ENCODE measurements at regions not wholly inside any gene's neighbourhood (a gene's known extent, or its start where the extent isn't known, plus 50 kb on each side); places are given as distances from the start of the nearest gene placed in this dataset.

GRCh38 chr1:188903241-188903640, 1574.4 kb downstream of the BRINP3 start:
- H3K4me1 ChIP-seq, result no peaks in the 10 kb centered on the region
- POLR2A ChIA-PET, result no interaction called here
- H3K9me3 ChIP-seq, result no peaks in the 10 kb centered on the region
- H3K4me2 ChIP-seq, result no peak overlapping the region
- no peak overlapping the region for H3K4me3 ChIP-seq
- no peak for TF ChIP-seq POLR2AphosphoS2 (conservative IDR thresholded peaks at IDR 0.05; ENCODE audit: low read length)
- TF ChIP-seq REST (IDR thresholded peaks at IDR 0.05), result no peak
- TF ChIP-seq ZC3H11A (IDR thresholded peaks at IDR 0.05), result no peak
- TF ChIP-seq FOSL2 (IDR thresholded peaks at IDR 0.05), result no peak
- TF ChIP-seq FOSL2 (CRISPR knock-in tag; IDR thresholded peaks at IDR 0.05), result no peak
- no peak for TF ChIP-seq HOXA7 (CRISPR knock-in tag; IDR thresholded peaks at IDR 0.05)
- TF ChIP-seq NPAS2 (CRISPR knock-in tag; IDR thresholded peaks at IDR 0.05; ENCODE audit: borderline replicate concordance), result no peak
- no peak for TF ChIP-seq HES2 (IDR thresholded peaks at IDR 0.05)
- TF ChIP-seq E2F6 (IDR thresholded peaks at IDR 0.05; ENCODE audit: borderline replicate concordance, low read depth), result no peak
- TF ChIP-seq JUN (IDR thresholded peaks at IDR 0.05), result no peak
- TF ChIP-seq RARB (CRISPR knock-in tag; IDR thresholded peaks at IDR 0.05), result no peak
- TF ChIP-seq HDAC2 (IDR thresholded peaks at IDR 0.05), result no peak
- no peak for TF ChIP-seq SMC3 (IDR thresholded peaks at IDR 0.05)
- no peak for TF ChIP-seq PHF8 (IDR thresholded peaks at IDR 0.05; ENCODE audit: borderline replicate concordance, low read depth)
- no peak for TF ChIP-seq PBX3 (IDR thresholded peaks at IDR 0.05)
- TF ChIP-seq KDM5A (IDR thresholded peaks at IDR 0.05), result no peak
- no peak for TF ChIP-seq CHD2 (IDR thresholded peaks at IDR 0.05; ENCODE audit: low read length, partially characterized antibody)
- no peak for TF ChIP-seq HOXB5 (CRISPR knock-in tag; IDR thresholded peaks at IDR 0.05)
- no peak for TF ChIP-seq HMGXB4 (CRISPR knock-in tag; IDR thresholded peaks at IDR 0.05; ENCODE audit: borderline replicate concordance)
- no peak for TF ChIP-seq CBX2 (IDR thresholded peaks at IDR 0.05; ENCODE audit: borderline replicate concordance, low read depth)
- no peak for TF ChIP-seq NFE2L2 (conservative IDR thresholded peaks at IDR 0.05; ENCODE audit: low read length)
- no peak overlapping the region for H3K27ac ChIP-seq
- ATAC-seq, result no peak
- no peak for DNase-seq (ENCODE audit: low read depth in 1 of 2, low spot score in 1 of 2)
- no peak for FAIRE-seq
- CTCF ChIA-PET, result no interaction called here

- POLR2A ChIA-PET, result no interaction called here
- no peak for TF ChIP-seq TP53 (CRISPR knock-in tag; IDR thresholded peaks at IDR 0.05)
- TF ChIP-seq EHF (CRISPR knock-in tag; IDR thresholded peaks at IDR 0.05), result no peak
- TF ChIP-seq EHMT2 (IDR thresholded peaks at IDR 0.05; ENCODE audit: low read depth), result no peak
- no peak for TF ChIP-seq HDAC2 (IDR thresholded peaks at IDR 0.05)
- no peak for TF ChIP-seq ELK1 (IDR thresholded peaks at IDR 0.05; ENCODE audit: low read depth, low read length)
- TF ChIP-seq HEYL (CRISPR knock-in tag; IDR thresholded peaks at IDR 0.05), result no peak
- no peak for TF ChIP-seq RCOR1 (IDR thresholded peaks at IDR 0.05; ENCODE audit: low read depth, low read length)
- TF ChIP-seq MYC (IDR thresholded peaks at IDR 0.05; ENCODE audit: borderline replicate concordance, low read length), result no peak
- no peak for TF ChIP-seq RFX5 (IDR thresholded peaks at IDR 0.05)
- TF ChIP-seq SREBF2 (IDR thresholded peaks at IDR 0.05), result no peak
- no peak for TF ChIP-seq HOXB13 (CRISPR knock-in tag; IDR thresholded peaks at IDR 0.05; ENCODE audit: low read depth)
- TF ChIP-seq NR3C1 (IDR thresholded peaks at IDR 0.05), result no peak
- TF ChIP-seq CBX2 (IDR thresholded peaks at IDR 0.05; ENCODE audit: borderline replicate concordance, low read depth), result no peak
- TF ChIP-seq NPAS2 (CRISPR knock-in tag; IDR thresholded peaks at IDR 0.05; ENCODE audit: borderline replicate concordance), result no peak
- TF ChIP-seq RAD21 (conservative IDR thresholded peaks at IDR 0.05 in 1 of 2, IDR thresholded peaks at IDR 0.05 in 1 of 2), result no peak
Measured at GRCh38 chr1:188904201-188904600, 1573.5 kb downstream of the BRINP3 start.

More at GRCh38 chr1:188904201-188904600, 1573.5 kb downstream of the BRINP3 start:
- DNase-seq (ENCODE audit: low read depth in 1 of 2, low spot score in 1 of 2), result peak in 1 of 2 experiments; percentile 11
- H3K4me2 ChIP-seq, result no peak overlapping the region
- no peaks in the 10 kb centered on the region for H3K4me1 ChIP-seq
- CTCF ChIA-PET, result no interaction called here
- 61% methylated on average over 2 of the region's 2 CpGs for WGBS (ENCODE audit: missing lambda C conversion rate)
- H3K4me3 ChIP-seq, result no peak overlapping the region
- no peak overlapping the region for H3K27ac ChIP-seq
- no peaks in the 10 kb centered on the region for H3K9me3 ChIP-seq
- ATAC-seq, result no peak; a peak in 1 of 6 replicates
- no peak for FAIRE-seq

All from A549 (cell line).